ENCODE measurements at regions not wholly inside any gene's neighbourhood (a gene's known extent, or its start where the extent isn't known, plus 50 kb on each side); places are given as distances from the start of the nearest gene placed in this dataset.
A peak's percentile ranks its signal among the peaks of the same experiment; 100 is the strongest.

DNA sequence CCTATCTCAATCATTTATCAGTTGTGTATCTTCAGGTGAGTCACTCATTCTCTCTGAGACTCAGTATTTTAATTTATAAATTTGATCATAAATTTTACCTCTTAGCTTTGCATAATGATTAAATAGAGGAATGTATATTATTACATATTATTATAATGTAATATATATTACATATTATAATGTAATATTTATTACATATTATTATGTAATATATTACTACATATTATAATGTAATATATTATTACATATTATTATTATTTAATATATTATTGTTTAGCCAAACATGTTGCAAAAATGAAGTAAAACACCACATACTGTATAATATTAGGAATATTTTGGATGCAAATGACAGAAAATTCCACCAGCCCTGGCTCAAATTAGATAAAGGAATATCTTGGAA is 104.7 kb upstream of the NFIA start:
- no peak overlapping the region for H3K4me3 Mint-ChIP-seq
- no peaks in the 10 kb centered on the region for H3K27me3 Mint-ChIP-seq
- H3K27ac Mint-ChIP-seq: no peak overlapping the region
- no peak for DNase-seq
- H3K9me3 Mint-ChIP-seq: no peaks in the 10 kb centered on the region
- no peaks in the 10 kb centered on the region for H3K36me3 Mint-ChIP-seq
- peaks cover 6 to 11% (median 9%) of the 10 kb centered on the region in 3 donors for H3K4me1 Mint-ChIP-seq
- no peak for ATAC-seq (ENCODE audit: low read depth in 2 of 2)

DNA sequence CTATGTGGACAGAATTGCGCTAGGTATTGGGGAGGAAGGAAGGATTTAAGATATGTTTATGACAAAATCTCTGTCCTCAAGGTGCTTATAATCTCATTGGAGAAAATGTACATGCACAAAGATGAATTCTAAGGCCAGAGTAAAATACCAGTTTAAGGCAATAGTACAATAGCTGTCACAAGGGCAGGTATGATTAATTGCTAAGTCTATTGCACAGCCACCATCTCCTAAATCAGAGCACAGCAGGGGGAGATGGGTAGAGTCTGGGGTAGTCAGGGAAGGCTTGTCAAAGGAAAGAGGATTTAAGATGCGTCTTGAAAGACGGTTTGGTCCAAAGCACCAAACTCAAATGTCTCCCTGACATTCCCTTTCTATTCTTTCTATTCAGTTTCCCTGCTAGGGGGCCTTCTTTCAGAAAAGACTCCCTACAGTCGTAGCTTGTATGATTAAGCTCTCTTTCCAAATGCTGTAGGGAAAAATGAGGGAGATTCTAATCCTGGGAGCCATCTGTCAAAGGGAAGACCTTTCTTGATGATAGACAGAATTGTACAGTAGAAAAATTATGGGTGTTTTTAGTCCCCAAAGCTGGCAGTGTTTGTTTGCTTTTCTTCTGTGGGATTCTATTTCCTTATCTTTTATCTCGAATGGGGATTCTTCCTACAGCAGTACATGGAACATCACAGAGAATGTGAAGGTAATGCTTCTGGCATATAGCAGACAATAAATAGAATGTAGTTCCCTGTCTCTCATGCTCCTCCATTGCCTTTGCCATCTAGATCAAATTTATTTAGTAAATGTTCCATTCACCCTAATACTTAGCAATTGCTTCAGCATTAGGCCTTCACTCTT is 107.6 kb upstream of the NFIA start:
- ATAC-seq (ENCODE audit: low read depth in 2 of 2) (no peak), DNase-seq (no peak)
- Mint-ChIP-seq H3K36me3 (no peaks in the 10 kb centered on the region), H3K27me3 (no peaks in the 10 kb centered on the region), H3K9me3 (no peaks in the 10 kb centered on the region), H3K27ac (peak overlapping the region in 1 of 6 donors; percentile 56), H3K4me3 (no peak overlapping the region), H3K4me1 (peaks cover 6 to 11% (median 9%) of the 10 kb centered on the region in 3 donors)

DNA sequence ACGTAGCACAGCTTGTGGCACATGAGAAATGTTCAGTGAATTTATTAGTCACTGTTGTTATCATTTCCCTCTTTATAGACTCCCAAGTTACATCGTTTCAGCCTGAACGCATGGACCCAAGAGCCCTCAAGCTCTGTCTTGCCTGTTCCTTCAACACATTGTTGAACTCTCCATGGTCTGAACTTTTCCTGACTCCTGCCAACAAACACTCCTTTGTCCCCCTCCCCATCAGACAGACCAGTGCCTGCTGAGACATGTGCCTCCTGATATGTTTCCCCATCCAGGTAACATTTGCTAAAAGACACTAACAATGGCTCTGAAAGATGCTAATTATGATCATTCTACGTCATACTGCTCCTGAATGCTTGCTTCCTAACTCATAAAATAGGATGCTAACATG is 108.7 kb upstream of the NFIA start:
- Mint-ChIP-seq H3K36me3 (no peaks in the 10 kb centered on the region), H3K27me3 (peaks cover 0 to 2% (median 0%) of the 10 kb centered on the region in 3 donors)
- ATAC-seq (ENCODE audit: low read depth in 2 of 2): no peak

DNA sequence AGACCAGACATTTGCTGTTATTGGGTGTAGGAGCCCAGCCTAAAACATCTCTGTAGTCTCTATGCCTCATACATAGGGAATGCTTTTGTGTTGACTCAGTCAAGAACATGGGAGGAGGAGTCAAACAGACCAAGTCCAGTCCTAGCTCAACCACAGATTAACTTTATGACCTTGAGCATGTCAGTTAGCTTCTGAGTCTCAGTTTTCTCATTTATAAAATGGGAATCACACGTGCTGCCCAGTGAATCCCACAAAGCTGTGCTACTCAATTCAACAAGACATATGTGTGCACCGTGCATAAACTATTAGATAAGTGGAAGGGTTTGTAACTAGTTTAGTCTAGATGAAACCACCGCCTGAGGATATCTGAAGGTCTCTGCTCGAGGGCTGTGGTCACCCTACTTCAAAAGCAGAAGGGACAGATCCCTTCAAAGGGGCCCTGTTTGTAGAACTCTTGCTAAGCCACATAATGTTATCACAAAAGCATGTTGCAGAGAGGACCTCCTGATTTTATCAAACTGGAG is 109.5 kb upstream of the NFIA start:
- no peak overlapping the region for H3K27ac Mint-ChIP-seq
- peaks cover 0 to 2% (median 0%) of the 10 kb centered on the region in 7 donors for H3K9me3 Mint-ChIP-seq
- H3K36me3 Mint-ChIP-seq: no peaks in the 10 kb centered on the region
- no peaks in the 10 kb centered on the region for H3K4me1 Mint-ChIP-seq
- DNase-seq (no peak), ATAC-seq (ENCODE audit: low read depth in 2 of 2) (no peak)
- H3K27me3 Mint-ChIP-seq: peaks cover 0 to 8% (median 5%) of the 10 kb centered on the region in 3 donors
- no peak overlapping the region for H3K4me3 Mint-ChIP-seq

More for the DNA sequence above, 108.7 kb upstream of the NFIA start:
- H3K4me1 Mint-ChIP-seq: peaks cover 3 to 7% (median 5%) of the 10 kb centered on the region in 3 donors
- H3K4me3 Mint-ChIP-seq: no peak overlapping the region
- DNase-seq: no peak
- no peaks in the 10 kb centered on the region for H3K9me3 Mint-ChIP-seq
- H3K27ac Mint-ChIP-seq: no peak overlapping the region

DNA sequence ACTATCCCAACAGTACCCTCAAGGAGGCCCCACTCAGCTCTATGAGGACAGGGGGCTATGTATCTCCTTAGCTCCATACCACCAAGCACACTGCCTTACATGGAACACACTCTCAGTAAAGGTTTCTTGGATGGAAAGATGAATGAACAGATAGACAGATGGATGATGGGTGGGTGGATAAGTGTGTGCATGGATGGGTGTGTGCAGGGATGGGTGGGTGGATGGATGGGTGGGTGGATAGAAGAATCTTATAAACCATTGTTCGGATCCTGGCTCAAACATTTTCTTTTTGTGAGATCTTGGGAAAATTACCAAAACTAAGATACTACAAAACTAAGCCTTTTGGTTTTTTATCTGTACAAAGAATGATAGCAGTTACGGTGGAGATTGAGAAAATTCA is 111.0 kb upstream of the NFIA start:
- H3K36me3 Mint-ChIP-seq: peaks cover 0 to 5% of the 10 kb centered on the region in 2 donors

DNA sequence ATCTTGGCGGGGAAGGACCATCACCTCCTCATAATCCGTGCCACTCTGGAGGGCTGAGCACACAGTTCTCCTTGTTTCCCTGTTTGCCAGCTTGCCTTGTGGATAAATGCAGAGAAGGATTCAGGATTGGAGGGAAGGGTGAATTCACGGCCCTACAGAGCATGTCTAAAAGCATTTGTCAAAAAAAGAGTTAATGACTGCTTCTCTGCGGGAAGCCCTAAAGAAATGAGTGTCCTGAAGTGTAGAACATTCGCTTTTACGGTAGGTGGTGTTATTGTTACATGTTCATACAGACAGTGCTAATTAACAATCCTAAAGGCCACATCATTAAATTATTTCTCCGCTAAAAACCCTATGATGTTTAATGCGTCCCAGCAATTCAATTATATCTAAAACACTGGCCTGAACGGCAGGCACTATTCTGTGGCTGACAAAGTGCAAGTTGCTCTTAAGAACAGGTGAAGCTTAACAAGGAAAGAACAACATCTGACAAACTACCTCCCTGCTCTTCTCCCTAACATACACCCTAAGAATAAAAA is 112.3 kb upstream of the NFIA start:
- H3K4me3 Mint-ChIP-seq: no peak overlapping the region
- no peak overlapping the region for H3K27ac Mint-ChIP-seq
- H3K27me3 Mint-ChIP-seq: peaks cover 0 to 8% (median 5%) of the 10 kb centered on the region in 3 donors
- peaks cover 4 to 23% (median 19%) of the 10 kb centered on the region in 7 donors for H3K9me3 Mint-ChIP-seq
- DNase-seq: no peak
- H3K36me3 Mint-ChIP-seq: peaks cover 0 to 5% of the 10 kb centered on the region in 2 donors
- ATAC-seq (ENCODE audit: low read depth in 2 of 2): no peak
- no peaks in the 10 kb centered on the region for H3K4me1 Mint-ChIP-seq

More for the DNA sequence above, 111.0 kb upstream of the NFIA start:
- Mint-ChIP-seq H3K4me3 (no peak overlapping the region), H3K9me3 (peaks cover 4 to 15% (median 12%) of the 10 kb centered on the region in 7 donors), H3K27me3 (peaks cover 0 to 8% (median 5%) of the 10 kb centered on the region in 3 donors), H3K4me1 (no peaks in the 10 kb centered on the region), H3K27ac (no peak overlapping the region)
- no peak for ATAC-seq (ENCODE audit: low read depth in 2 of 2)
- no peak for DNase-seq

DNA sequence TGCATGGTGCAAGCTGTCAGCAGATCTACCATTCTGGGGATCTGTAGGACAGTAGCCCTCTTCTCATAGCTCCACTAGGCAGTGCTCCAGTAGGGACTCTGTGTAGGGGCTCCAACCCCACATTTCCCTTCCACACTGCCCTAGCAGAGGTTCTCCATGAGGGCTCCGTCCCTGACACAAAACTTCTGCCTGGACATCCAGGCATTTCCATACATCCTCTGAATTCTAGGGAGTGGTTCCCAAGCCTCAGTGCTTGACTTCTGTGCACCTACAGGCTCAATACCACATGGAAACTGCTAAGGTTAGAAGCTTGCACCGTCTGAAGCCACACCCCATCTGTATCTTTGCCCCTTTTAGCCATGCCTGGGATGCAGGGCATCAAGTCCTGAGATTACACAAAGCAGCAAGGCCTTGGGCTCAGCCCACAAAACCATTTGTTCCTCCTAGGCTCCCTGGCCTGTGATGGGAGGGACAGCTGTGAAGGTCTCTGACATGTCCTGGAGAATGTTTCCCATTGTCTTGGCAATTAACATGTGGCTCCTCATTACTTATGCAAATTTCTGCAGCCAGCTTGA is 117.0 kb upstream of the NFIA start:
- no peak for ATAC-seq (ENCODE audit: low read depth in 2 of 2)
- Mint-ChIP-seq H3K27ac (no peak overlapping the region), H3K36me3 (peaks cover 5 to 6% of the 10 kb centered on the region in 2 donors), H3K4me3 (no peak overlapping the region), H3K27me3 (peaks cover 0 to 8% (median 5%) of the 10 kb centered on the region in 3 donors), H3K9me3 (peaks cover 6 to 44% (median 39%) of the 10 kb centered on the region in 7 donors), H3K4me1 (no peaks in the 10 kb centered on the region)
- no peak for DNase-seq

DNA sequence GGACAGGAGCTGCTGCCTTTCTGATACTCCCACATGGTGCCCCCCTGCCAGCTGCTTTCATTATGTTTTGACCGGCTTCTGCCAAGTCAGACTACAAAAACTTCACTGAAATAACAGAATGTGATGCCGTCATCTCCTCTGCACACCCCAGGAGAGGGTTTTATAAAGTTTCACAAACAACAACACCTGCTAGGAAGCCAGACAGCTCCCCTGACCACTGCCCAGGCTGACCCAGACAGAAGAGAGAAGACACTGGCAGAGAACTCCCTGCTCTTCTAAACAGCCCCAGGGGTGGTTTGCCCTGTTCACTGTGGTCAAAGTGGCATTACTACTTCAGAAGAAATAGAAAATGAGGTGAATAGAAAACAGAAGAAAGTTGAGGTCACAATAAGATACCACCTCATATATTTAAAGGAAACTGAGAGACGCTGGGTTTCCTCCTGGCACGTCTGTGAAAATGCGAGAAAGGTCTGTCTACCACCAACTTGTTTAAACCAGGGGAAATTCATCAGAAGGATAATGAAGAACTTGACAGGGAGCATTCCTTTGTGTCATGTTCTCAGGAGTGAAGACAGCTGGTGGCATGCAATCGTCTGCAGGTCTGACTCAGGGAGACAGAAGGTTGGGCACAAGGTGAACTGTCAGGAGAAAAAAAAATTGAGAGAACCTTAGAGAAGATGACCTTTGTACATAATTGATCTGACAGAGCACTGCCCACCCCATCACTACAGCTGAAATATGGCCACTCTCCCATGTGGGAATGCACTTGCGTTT is 119.0 kb upstream of the NFIA start:
- Mint-ChIP-seq H3K4me3 (no peak overlapping the region), H3K27ac (no peak overlapping the region), H3K36me3 (peaks cover 5 to 6% of the 10 kb centered on the region in 2 donors), H3K4me1 (no peaks in the 10 kb centered on the region), H3K27me3 (peaks cover 0 to 4% (median 2%) of the 10 kb centered on the region in 3 donors), H3K9me3 (peaks cover 6 to 44% (median 38%) of the 10 kb centered on the region in 7 donors)
- ATAC-seq (ENCODE audit: low read depth in 2 of 2): no peak
- DNase-seq: no peak

DNA sequence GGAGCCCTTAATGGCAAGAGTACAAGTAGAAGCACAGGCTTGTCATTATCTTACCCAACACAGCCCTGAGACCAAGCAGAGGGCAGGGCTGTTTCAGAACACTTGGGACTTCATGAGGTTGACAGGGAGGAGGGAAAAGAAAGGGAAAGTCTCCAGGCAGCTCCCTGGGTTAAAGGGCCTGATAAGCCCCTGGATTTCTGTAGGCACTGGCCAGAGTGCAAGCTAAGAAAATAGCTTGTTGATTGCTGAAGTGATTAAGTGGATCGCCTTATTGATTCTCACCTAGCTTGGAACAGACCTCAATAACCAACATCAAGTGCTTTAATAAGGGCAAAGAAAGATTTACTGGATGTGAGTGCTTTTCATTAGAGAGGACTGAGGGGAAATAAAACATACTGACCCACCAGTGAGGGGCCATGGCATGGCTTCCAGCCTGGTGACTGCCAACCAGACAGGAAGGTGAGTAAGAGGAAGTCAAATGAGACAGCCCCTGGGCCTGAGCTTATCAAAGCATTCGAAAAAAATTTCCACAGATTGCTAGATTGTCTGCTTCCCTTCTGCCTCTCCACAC is 121.4 kb upstream of the NFIA start:
- no peak for ATAC-seq (ENCODE audit: low read depth in 2 of 2)
- Mint-ChIP-seq H3K4me1 (no peaks in the 10 kb centered on the region), H3K9me3 (peaks cover 3 to 32% (median 23%) of the 10 kb centered on the region in 7 donors), H3K27me3 (no peaks in the 10 kb centered on the region), H3K27ac (no peak overlapping the region), H3K36me3 (peaks cover 0 to 6% of the 10 kb centered on the region in 2 donors), H3K4me3 (no peak overlapping the region)
- DNase-seq: no peak

DNA sequence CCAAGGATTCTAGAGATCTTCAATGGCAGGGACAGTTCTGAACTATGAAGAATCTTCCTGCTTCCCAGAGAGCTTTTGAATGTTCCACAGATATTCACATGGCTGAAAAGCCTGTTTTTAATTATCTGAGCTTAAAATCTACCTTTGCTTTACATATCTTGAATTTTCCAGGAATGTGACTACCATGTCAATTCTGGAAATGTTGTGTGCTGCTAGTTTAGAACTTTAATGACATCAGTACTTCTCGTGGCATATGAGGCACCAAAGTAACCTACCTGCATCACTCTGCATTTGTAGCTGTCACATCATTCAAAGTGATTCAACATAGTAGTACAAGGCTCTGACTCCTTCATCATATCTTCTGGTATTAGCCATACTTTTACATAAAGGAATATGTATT is 122.7 kb upstream of the NFIA start:
- peaks cover 0 to 6% of the 10 kb centered on the region in 2 donors for H3K36me3 Mint-ChIP-seq
- DNase-seq (no peak), ATAC-seq (ENCODE audit: low read depth in 2 of 2) (no peak)
- H3K9me3 Mint-ChIP-seq: peaks cover 2 to 29% (median 17%) of the 10 kb centered on the region in 7 donors
- H3K4me3 Mint-ChIP-seq: no peak overlapping the region
- H3K27me3 Mint-ChIP-seq: no peaks in the 10 kb centered on the region
- no peaks in the 10 kb centered on the region for H3K4me1 Mint-ChIP-seq
- no peak overlapping the region for H3K27ac Mint-ChIP-seq

DNA sequence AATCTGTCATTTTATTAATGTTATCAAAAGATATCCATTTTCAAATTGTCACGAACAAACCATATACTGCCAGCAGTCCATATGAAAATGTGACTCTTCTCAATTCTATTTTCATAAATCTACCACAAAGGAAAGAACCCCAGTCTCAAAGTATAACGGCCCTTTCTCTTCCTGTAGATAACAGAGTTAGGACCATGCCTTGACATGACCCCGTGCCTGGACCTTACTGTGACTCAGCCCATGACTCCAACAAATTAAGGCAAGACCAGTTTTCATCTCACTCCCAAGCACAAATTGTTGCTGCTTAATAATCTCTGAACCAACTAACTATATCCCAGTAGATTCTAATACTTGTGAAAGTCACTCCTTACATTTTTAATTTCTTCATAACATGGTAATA is 124.4 kb upstream of the NFIA start:
- H3K36me3 Mint-ChIP-seq: no peaks in the 10 kb centered on the region
- DNase-seq (no peak), ATAC-seq (ENCODE audit: low read depth in 2 of 2) (no peak)
- no peaks in the 10 kb centered on the region for H3K4me1 Mint-ChIP-seq
- H3K9me3 Mint-ChIP-seq: peaks cover 3 to 16% (median 5%) of the 10 kb centered on the region in 7 donors
- no peak overlapping the region for H3K4me3 Mint-ChIP-seq
- H3K27me3 Mint-ChIP-seq: no peaks in the 10 kb centered on the region
- H3K27ac Mint-ChIP-seq: no peak overlapping the region

DNA sequence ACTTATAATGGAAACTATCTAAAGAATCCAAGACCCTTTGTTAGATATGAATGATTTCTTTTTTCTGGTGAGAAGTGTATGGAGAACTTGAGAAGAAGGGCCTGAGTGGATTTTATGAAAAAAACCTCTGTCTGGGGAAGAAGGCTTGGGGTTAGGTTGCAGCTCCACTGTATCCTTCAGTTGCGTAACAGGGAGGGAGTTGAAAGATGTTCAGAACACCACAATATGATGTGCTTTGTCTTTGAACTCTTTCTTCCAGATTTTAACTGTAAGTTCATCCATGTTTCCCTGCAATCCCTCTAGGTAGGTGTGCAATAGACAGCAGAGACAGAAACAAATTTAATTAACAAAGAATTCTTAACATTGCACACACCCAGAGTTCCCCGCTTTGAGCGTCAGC is 125.8 kb upstream of the NFIA start:
- ATAC-seq (ENCODE audit: low read depth in 2 of 2) (no peak), DNase-seq (no peak)
- no peaks in the 10 kb centered on the region for H3K27me3 Mint-ChIP-seq
- no peak overlapping the region for H3K27ac Mint-ChIP-seq
- H3K36me3 Mint-ChIP-seq: no peaks in the 10 kb centered on the region
- H3K9me3 Mint-ChIP-seq: peaks cover 0 to 9% (median 5%) of the 10 kb centered on the region in 7 donors
- H3K4me1 Mint-ChIP-seq: no peaks in the 10 kb centered on the region
- H3K4me3 Mint-ChIP-seq: no peak overlapping the region

DNA sequence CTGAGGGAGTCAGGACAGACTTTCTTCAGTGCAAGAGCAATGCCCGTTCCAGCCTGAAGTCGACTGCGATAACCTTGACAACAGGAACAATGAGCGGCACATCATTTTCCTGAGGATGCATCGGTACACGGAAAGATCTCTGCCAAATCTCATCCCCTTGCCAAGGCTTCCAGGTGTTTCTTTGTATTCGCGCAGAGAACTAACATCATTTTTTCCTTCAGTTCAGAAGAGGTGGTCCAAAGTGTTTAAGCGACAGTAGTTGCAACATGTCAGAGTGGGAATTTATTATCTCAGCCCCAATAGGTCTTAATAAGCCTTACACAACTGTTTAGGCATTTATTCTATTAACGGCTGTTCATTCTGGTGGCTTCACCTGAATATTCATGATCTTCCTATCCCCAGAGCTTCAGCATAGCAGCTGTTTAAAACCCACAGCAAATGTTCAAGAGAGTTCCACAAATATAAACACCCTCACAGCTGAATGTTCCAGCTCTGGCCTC is 129.7 kb upstream of the NFIA start:
- H3K27ac Mint-ChIP-seq: no peak overlapping the region
- peaks cover 0 to 9% (median 5%) of the 10 kb centered on the region in 7 donors for H3K9me3 Mint-ChIP-seq
- H3K4me1 Mint-ChIP-seq: peaks cover 11 to 16% (median 11%) of the 10 kb centered on the region in 3 donors
- peaks cover 0 to 10% (median 3%) of the 10 kb centered on the region in 3 donors for H3K27me3 Mint-ChIP-seq
- no peak for DNase-seq
- ATAC-seq (ENCODE audit: low read depth in 2 of 2): no peak
- no peaks in the 10 kb centered on the region for H3K36me3 Mint-ChIP-seq
- H3K4me3 Mint-ChIP-seq: no peak overlapping the region

Measured in naive B cell (primary cell).